Skeletal muscle tissue (tissue), 3 donors: ENCODE measurements at regions not wholly inside any gene's neighbourhood (a gene's known extent, or its start where the extent isn't known, plus 50 kb on each side); places are given as distances from the start of the nearest gene placed in this dataset.

Experiments used
- H3K27ac ChIP-seq: one replicate; pipeline ENCODE4 v1.7.0; 2013; ENCODE audit warnings: mild to moderate bottlenecking, low read depth, low read length, inconsistent platforms
- H3K27me3 ChIP-seq, 3 donors: one replicate each; pipeline ENCODE4 v1.7.0; 2013; ENCODE audit warnings: low read length in 3 of 3; ENCODE audit not compliant: control insufficient read depth in 3 of 3, insufficient read depth in 3 of 3
- H3K36me3 ChIP-seq, 3 donors: one replicate each; pipeline ENCODE4 v1.7.0; 2013; ENCODE audit warnings: low read length in 3 of 3; ENCODE audit not compliant: control insufficient read depth in 3 of 3, insufficient read depth in 3 of 3
- H3K4me1 ChIP-seq, 3 donors: one replicate each; pipeline ENCODE4 v1.7.0; 2013; ENCODE audit warnings: low read length in 3 of 3, mild to moderate bottlenecking in 3 of 3; ENCODE audit not compliant: control insufficient read depth in 3 of 3, insufficient read depth in 3 of 3
- H3K4me3 ChIP-seq, 3 donors: one replicate each; pipeline ENCODE4 v1.7.0; 2013; ENCODE audit warnings: low read length in 3 of 3
- H3K9ac ChIP-seq, 3 donors: one replicate each; pipeline ENCODE4 v1.7.0; 2013; ENCODE audit warnings: low read length in 3 of 3, mild to moderate bottlenecking in 3 of 3, moderate library complexity in 2 of 3, low read depth in 1 of 3
- H3K9me3 ChIP-seq, 3 donors: one replicate each; pipeline ENCODE4 v1.7.0; 2013; ENCODE audit warnings: low read length in 3 of 3; ENCODE audit not compliant: control insufficient read depth in 3 of 3
- donor health status: Osteomylitis.

DNA sequence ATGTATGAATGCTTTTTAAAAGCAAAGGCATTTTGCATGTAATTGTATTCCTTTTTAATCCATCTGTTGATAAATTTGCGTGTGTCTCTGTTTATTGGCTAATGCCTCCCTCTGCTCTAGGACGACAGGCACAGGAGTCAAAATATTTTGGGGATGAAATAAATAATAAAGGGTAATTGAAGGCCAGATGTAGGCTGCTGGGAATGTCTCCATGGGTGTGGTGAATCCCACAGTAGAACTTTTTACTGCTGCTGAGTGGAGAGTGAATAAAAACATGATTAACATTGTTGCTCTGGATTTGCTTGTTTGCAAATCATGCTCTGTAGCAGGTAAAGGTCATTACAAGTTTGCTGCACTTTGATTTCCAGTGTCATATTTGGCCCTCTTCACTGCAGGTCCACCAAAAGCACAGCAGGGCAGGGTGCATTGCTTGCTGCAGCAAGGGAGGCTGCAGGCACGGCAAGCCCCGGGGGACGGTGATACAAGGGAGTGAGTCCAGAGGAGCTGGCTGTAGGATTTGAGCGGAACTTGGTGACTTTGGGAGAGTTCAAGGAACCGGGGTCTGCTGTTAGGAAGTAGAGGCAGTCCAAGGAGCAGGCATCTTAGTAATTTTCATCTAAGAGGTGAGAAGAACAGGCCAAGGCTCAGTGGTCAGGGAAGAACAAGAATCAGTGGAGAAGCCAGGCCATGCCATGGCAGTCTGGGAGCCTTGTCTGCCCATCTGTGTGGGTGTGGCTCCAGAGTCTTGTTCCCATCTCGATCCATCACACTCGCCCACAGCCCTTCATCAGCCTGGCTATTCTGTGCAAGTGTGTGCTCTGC is 201.5 kb upstream of the RAB6C start:
- H3K9ac ChIP-seq = no peak overlapping the region
- H3K27ac ChIP-seq = no peak overlapping the region
- no peaks in the 10 kb centered on the region for H3K4me1 ChIP-seq
- no peaks in the 10 kb centered on the region for H3K9me3 ChIP-seq
- no peak overlapping the region for H3K4me3 ChIP-seq
- H3K36me3 ChIP-seq = no peaks in the 10 kb centered on the region
- H3K27me3 ChIP-seq = peaks cover 4 to 18% (median 15%) of the 10 kb centered on the region in 3 donors

DNA sequence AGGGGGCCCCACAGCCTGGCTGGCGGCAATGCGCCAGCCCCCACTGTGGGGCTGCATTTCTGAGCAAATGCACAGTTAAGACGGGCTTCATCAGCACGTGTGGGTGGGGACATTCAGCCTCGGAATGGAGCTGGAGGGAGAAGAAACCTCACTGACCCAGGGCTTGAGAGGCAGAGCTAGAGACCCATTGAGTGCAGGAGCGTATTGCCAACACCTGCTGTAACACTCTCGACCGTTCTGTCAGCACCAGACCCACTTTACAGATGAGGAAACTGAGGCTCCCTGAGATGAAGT is 200.9 kb upstream of the RAB6C start:
- no peaks in the 10 kb centered on the region for H3K9me3 ChIP-seq
- H3K27ac ChIP-seq = no peak overlapping the region
- no peaks in the 10 kb centered on the region for H3K4me1 ChIP-seq
- H3K9ac ChIP-seq = no peak overlapping the region
- H3K27me3 ChIP-seq = peaks cover 4 to 19% (median 15%) of the 10 kb centered on the region in 3 donors
- no peak overlapping the region for H3K4me3 ChIP-seq
- no peaks in the 10 kb centered on the region for H3K36me3 ChIP-seq

DNA sequence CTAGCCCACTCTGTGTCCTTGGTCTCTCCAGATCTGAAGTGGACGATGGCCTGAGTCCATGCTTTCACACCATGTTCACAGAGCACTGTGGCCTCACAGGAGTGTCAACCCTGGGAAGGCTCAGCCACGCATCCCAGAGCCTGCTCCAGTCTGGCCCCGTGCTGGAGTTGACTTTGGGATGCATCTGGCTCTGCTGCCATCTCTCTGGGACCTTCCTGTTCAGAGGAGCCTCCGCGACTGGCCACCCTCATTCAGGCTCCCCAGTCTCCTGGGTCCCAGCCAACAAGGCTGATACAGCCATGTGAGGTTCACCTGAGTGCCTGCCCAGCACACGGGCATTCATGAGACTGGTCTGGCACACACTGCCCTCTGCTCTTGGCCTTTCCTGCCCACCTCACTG is 199.7 kb upstream of the RAB6C start:
- H3K36me3 ChIP-seq = no peaks in the 10 kb centered on the region
- H3K9me3 ChIP-seq = no peaks in the 10 kb centered on the region
- no peak overlapping the region for H3K9ac ChIP-seq
- H3K4me3 ChIP-seq = no peak overlapping the region
- H3K4me1 ChIP-seq = no peaks in the 10 kb centered on the region
- H3K27ac ChIP-seq = no peak overlapping the region
- H3K27me3 ChIP-seq = peaks cover 4 to 19% (median 15%) of the 10 kb centered on the region in 3 donors

DNA sequence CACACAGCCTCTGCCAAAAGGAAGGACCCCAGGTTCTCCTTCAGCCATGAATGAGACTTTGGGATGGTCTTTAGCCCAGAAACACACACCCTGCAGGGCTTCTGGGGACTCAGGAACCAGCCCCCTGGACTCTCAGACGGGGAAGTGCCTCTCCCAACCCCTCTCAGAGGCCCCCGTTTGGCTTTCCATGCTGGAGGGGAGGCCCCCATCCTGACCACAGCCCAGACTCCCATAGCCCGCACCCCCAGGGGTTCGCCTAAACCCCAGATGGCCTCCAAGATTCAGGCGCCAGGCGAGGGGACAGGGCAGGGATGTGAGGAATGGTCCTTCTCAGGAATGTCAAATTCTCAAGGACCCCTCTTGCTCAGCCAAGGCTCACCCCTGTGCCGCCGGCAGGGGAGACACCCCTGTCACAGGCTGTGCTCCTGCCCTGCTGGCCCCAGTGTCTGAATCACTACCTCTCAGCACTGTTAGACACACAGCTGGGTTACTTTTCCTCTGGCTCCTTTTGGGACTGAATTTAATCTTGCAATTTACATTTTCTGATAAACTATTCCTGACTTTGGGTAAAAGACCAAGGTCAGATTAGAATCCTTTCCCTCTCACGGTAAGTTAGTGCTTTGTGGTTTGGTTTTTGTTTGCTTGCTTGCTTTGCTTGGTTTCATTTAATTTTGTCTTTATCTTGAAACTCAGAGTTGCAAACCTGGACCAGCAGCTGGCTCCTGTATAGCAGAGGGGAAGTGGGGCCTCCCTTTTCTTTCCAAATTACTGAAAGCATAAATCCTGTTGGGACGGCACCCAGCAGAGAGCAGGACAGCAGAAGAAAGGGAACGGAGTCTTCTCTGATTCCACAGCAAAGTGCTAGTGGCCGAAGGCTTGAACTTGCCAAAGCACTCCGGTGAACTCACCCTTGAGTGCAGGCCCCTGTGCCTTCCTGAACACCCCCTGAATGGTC is 198.9 kb upstream of the RAB6C start:
- peaks cover 4 to 19% (median 15%) of the 10 kb centered on the region in 3 donors for H3K27me3 ChIP-seq
- no peaks in the 10 kb centered on the region for H3K4me1 ChIP-seq
- H3K4me3 ChIP-seq = no peak overlapping the region
- H3K36me3 ChIP-seq = no peaks in the 10 kb centered on the region
- no peaks in the 10 kb centered on the region for H3K9me3 ChIP-seq
- no peak overlapping the region for H3K27ac ChIP-seq
- H3K9ac ChIP-seq = no peak overlapping the region

DNA sequence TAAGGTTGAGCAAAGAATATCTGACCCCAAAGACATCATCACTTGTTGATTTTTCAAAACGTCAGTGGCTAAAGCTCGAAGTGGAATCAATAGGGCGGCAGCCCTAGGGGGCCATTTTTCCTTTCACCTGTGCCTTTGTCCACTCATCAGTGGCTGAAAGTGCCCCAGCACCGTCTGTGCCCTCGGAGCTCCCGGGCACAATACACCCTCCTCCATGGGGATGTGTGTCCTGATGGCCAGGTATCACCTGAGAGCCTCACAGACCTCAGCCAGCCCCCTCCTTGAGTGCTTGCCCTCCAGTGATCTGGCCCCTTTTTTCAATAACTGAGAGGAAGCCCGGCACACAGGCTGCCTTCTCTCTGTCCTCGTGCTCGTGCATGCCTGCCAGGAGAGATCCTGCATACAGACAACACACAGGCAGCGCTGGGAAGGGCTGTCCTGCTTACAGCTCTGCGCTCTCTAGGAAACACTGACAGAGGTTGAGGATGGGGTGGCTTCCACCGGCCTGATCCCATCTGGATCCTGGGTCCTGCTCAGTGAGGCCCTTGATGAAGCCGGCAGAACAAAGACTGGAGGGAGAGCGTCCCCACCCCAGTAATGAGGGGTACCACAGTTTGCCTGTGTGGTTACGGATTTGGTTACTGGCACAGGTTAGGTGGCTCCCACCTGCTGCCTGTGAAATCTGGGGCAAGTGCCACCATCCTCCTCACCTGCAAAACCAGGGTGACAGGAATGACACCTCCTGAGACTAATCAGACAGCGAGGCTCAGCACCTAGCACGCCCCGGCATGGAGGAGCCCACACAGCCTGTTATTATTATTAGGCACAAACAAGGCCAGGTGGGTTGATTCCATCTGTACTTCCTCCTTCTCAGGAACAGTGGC is 197.5 kb upstream of the RAB6C start:
- H3K4me1 ChIP-seq = no peaks in the 10 kb centered on the region
- H3K9me3 ChIP-seq = no peaks in the 10 kb centered on the region
- H3K27ac ChIP-seq = no peak overlapping the region
- H3K27me3 ChIP-seq = peaks cover 4 to 19% (median 15%) of the 10 kb centered on the region in 3 donors
- H3K4me3 ChIP-seq = no peak overlapping the region
- H3K36me3 ChIP-seq = no peaks in the 10 kb centered on the region
- no peak overlapping the region for H3K9ac ChIP-seq

DNA sequence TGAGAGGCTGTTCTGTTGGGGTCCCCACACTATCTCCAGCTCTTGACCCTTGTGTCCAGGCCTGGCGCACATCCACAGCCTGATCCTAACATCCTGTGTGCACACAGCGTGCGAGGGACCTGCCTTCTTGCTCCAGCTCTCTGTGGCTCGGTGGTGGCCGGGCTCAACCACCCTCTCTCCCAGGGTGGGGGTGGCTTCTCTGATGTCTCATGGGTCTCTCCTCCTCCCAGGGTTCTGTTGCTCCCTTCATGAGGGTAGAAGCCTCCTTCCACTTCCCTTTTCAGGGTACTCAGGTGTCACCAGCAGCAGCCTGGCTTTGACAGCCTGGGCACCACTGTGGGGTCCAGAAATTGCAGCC is 196.9 kb upstream of the RAB6C start:
- no peak overlapping the region for H3K27ac ChIP-seq
- H3K4me3 ChIP-seq = no peak overlapping the region
- H3K9me3 ChIP-seq = no peaks in the 10 kb centered on the region
- H3K9ac ChIP-seq = no peak overlapping the region
- no peaks in the 10 kb centered on the region for H3K36me3 ChIP-seq
- no peaks in the 10 kb centered on the region for H3K4me1 ChIP-seq
- peaks cover 4 to 19% (median 15%) of the 10 kb centered on the region in 3 donors for H3K27me3 ChIP-seq

DNA sequence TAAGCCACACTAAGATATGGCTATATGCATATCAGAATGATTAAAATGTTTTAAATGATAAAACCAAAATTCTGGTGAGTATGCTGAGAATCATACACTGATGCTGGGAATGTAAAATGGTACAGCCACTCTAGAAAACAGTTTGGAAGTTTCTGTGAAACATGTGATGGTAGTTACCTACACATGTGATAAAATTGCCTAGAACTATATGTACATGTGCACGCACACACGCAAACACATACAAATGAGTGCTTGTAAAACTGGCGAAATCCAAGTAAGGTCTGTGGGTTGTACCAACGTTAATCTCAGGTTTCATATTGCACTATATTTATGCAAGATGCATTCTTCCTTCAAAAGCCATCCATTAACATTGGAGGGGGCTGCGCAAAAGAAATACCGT is 195.0 kb upstream of the RAB6C start:
- H3K4me1 ChIP-seq = no peaks in the 10 kb centered on the region
- no peaks in the 10 kb centered on the region for H3K9me3 ChIP-seq
- no peaks in the 10 kb centered on the region for H3K36me3 ChIP-seq
- no peak overlapping the region for H3K4me3 ChIP-seq
- peaks cover 4 to 19% (median 15%) of the 10 kb centered on the region in 3 donors for H3K27me3 ChIP-seq
- H3K27ac ChIP-seq = no peak overlapping the region
- H3K9ac ChIP-seq = no peak overlapping the region

DNA sequence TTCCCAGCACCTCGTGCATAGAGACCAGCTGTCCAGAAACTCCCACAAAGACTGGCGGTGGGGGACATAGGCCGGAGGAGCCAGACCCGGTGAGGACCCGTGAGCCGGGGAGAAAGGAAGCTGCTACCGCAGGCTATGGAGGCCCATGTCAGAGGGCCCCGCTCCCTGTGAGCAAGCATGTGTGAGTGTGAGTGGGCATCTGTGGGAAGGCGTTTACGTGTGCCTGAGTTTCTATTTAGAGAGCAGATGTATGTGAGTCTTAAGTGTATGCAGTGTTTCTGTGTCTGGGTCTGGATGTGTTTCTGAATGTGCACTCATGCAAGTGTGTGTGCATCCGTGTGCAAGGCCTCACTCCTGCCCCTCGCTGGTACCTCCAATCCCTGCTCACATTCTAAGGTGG is 187.8 kb upstream of the RAB6C start:
- H3K9me3 ChIP-seq = peaks cover 0 to 3% (median 0%) of the 10 kb centered on the region in 3 donors
- no peak overlapping the region for H3K4me3 ChIP-seq
- no peaks in the 10 kb centered on the region for H3K4me1 ChIP-seq
- H3K27me3 ChIP-seq = peaks cover 0 to 5% (median 0%) of the 10 kb centered on the region in 3 donors
- H3K9ac ChIP-seq = no peak overlapping the region
- no peak overlapping the region for H3K27ac ChIP-seq
- H3K36me3 ChIP-seq = no peaks in the 10 kb centered on the region

DNA sequence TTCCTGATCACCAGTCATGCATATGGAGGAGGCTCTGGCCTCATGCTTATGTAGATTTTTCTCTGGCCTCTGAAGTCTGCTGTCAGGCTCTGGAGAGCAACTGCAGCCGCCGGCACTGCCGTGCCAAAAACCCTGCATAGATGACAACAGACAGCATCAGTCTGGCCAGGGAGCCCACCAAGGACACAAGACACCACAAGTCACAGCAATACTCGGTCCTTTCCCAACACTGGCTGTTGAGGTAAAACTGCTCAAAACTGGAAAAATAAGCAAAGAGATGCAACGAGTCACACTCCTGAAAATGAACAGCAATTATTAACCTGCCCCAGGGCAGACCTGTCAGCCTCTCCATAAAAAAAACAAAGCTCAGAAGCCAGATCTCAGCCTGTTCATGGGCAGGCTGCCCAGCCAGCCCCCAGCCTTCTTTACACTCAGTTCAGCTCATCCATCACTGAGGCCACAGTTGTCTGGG is 186.0 kb upstream of the RAB6C start:
- Histone ChIP-seq H3K4me1 (no peaks in the 10 kb centered on the region), H3K9ac (no peak overlapping the region), H3K27ac (no peak overlapping the region), H3K4me3 (no peak overlapping the region), H3K9me3 (peaks cover 0 to 3% (median 0%) of the 10 kb centered on the region in 3 donors), H3K36me3 (no peaks in the 10 kb centered on the region), H3K27me3 (peaks cover 0 to 10% (median 0%) of the 10 kb centered on the region in 3 donors)
